PC-9 (cell line): ENCODE measurements at regions not wholly inside any gene's neighbourhood (a gene's known extent, or its start where the extent isn't known, plus 50 kb on each side); places are given as distances from the start of the nearest gene placed in this dataset.

Source experiments
- BruUV-seq: library from RNA; stranded (reverse); fragments of 400-500 nt; replicated peaks from 2 replicates; lab custom pipeline; 2021; lab: Mats Ljungman, UMichigan
- CTCF ChIA-PET: fragments of 300-600 bp; sonication (Branson Sonifier 250); formaldehyde crosslinking; loops from one replicate; lab custom pipeline; 2022; ENCODE audit warnings: antibody characterized with exemption; lab: Charles Lee
- POLR2A ChIA-PET: fragments of 300-600 bp; sonication (Branson Sonifier 250); formaldehyde crosslinking; loops from one replicate; lab custom pipeline; 2022; ENCODE audit warnings: antibody characterized with exemption; ENCODE audit not compliant: unreplicated experiment; lab: Charles Lee
- DNase-seq, 2 experiments: peaks; one replicate each; pipeline versions ENCODE4 v3.0.0 to v3.0.0-alpha.2; 2015 to 2022; ENCODE audit warnings: mixed read lengths in 1 of 2
- H2AFZ ChIP-seq: fragments of 200-600 bp; sonication (generic); 2 replicates; pipeline ENCODE4 v1.8.1; 2017; ENCODE audit warnings: antibody characterized with exemption
- H3F3A ChIP-seq: fragments of 200-600 bp; sonication (generic); 2 replicates; pipeline ENCODE4 v1.8.1; 2017; ENCODE audit warnings: antibody characterized with exemption, mild to moderate bottlenecking, low read depth; ENCODE audit not compliant: insufficient read depth
- H3K27ac ChIP-seq: fragments of 200-600 bp; sonication (generic); 2 replicates; pipeline ENCODE4 v1.6.1; 2016; ENCODE audit warnings: mixed run types
- H3K27me3 ChIP-seq: fragments of 200-600 bp; sonication (generic); 2 replicates; pipeline ENCODE4 v1.6.1; 2016; ENCODE audit warnings: low read depth, mixed run types; ENCODE audit not compliant: insufficient read depth
- H3K36me3 ChIP-seq: fragments of 200-600 bp; sonication (generic); 2 replicates; pipeline ENCODE4 v1.6.1; 2016; ENCODE audit warnings: low read depth, mixed run types
- H3K4me1 ChIP-seq: fragments of 200-600 bp; sonication (generic); replicated peaks from 2 replicates; pipeline ENCODE4 v1.6.1; 2016; ENCODE audit warnings: mixed run types; ENCODE audit not compliant: insufficient read depth
- H3K4me2 ChIP-seq: fragments of 200-600 bp; sonication (generic); 2 replicates; pipeline ENCODE4 v1.6.1; 2017; ENCODE audit warnings: mixed run types
- H3K4me3 ChIP-seq: fragments of 200-600 bp; sonication (generic); 2 replicates; pipeline ENCODE4 v1.6.1; 2016; ENCODE audit warnings: mixed run types
- H3K79me2 ChIP-seq: fragments of 200-600 bp; sonication (generic); 2 replicates; pipeline ENCODE4 v1.6.1; 2017; ENCODE audit warnings: low read depth, mixed run types
- H3K9me2 ChIP-seq: fragments of 200-600 bp; sonication (generic); 2 replicates; pipeline ENCODE4 v1.8.1; 2017; ENCODE audit warnings: mild to moderate bottlenecking; ENCODE audit not compliant: insufficient read depth
- H3K9me3 ChIP-seq: fragments of 200-600 bp; sonication (generic); 2 replicates; pipeline ENCODE4 v1.8.1; 2016; ENCODE audit warnings: low read depth; ENCODE audit not compliant: insufficient read depth
- H4K20me1 ChIP-seq: fragments of 200-600 bp; sonication (generic); 2 replicates; pipeline ENCODE4 v1.8.1; 2017; ENCODE audit not compliant: insufficient read depth
- CTCF ChIP-seq: fragments of 200-600 bp; sonication (generic); conservative IDR thresholded peaks from 2 replicates; pipeline ENCODE4 v1.6.1; 2017; ENCODE audit warnings: mixed run types, antibody characterized with exemption, mild to moderate bottlenecking, moderate library complexity
- EZH2 ChIP-seq: fragments of 200-600 bp; sonication (generic); IDR thresholded peaks from 2 replicates; pipeline ENCODE4 v1.8.0; 2017; ENCODE audit warnings: antibody characterized with exemption, low read depth
- intact Hi-C: fragments of 100-400 bp; cut with micrococcal nuclease; formaldehyde crosslinking; loops from one replicate; pipeline ENCODE4 v1.10.0; 2022; ENCODE audit not compliant: unreplicated experiment

GRCh38 chr1:234852659-234853058, 242.7 kb upstream of the IRF2BP2 start:
- H3K9me2 ChIP-seq: no peaks in the 10 kb centered on the region
- no peak overlapping the region for H3K4me2 ChIP-seq
- no peak overlapping the region for H2AFZ ChIP-seq
- CTCF ChIA-PET: no interaction called here
- TF ChIP-seq EZH2 (no peak), CTCF (no peak)
- no TSS peak for BruUV-seq
- peak overlapping the region; percentile 32; the same call in 1 of the 2 replicates for H3K27ac ChIP-seq
- H3K36me3 ChIP-seq: peaks cover 49% of the 10 kb centered on the region
- peaks cover 61% of the 10 kb centered on the region for H3F3A ChIP-seq
- no peaks in the 10 kb centered on the region for H3K9me3 ChIP-seq
- H3K4me3 ChIP-seq: no peak overlapping the region
- H3K27me3 ChIP-seq: no peaks in the 10 kb centered on the region
- intact Hi-C loops: no loop called here
- H4K20me1 ChIP-seq: peaks cover 9% of the 10 kb centered on the region; the same call in 1 of the 2 replicates
- POLR2A ChIA-PET: no interaction called here
- no peak for DNase-seq
- peaks cover 27% of the 10 kb centered on the region for H3K79me2 ChIP-seq
- H3K4me1 ChIP-seq: peaks cover 21% of the 10 kb centered on the region

GRCh38 chr1:234851450-234852438, 241.8 kb upstream of the IRF2BP2 start:
- no peaks in the 10 kb centered on the region for H3K9me3 ChIP-seq
- ChIA-PET CTCF (no interaction called here), POLR2A (interaction anchor here (0.6 kb wide), 1 partner anchor 61 kb away, joined by 3 read pairs; no protein-coding TSS in a partner anchor)
- no peak overlapping the region for H3K4me3 ChIP-seq
- no peak overlapping the region for H3K4me2 ChIP-seq
- intact Hi-C loops: no loop called here
- peaks cover 21% of the 10 kb centered on the region for H3K4me1 ChIP-seq
- H3K27me3 ChIP-seq: no peaks in the 10 kb centered on the region
- H3K27ac ChIP-seq: peak overlapping the region; percentile 32; the same call in 1 of the 2 replicates
- H4K20me1 ChIP-seq: peaks cover 8% of the 10 kb centered on the region; the same call in 1 of the 2 replicates
- H3K9me2 ChIP-seq: no peaks in the 10 kb centered on the region
- H3K36me3 ChIP-seq: peaks cover 40% of the 10 kb centered on the region
- H3F3A ChIP-seq: peaks cover 61% of the 10 kb centered on the region
- BruUV-seq: no TSS peak
- H2AFZ ChIP-seq: no peak overlapping the region
- H3K79me2 ChIP-seq: peaks cover 21% of the 10 kb centered on the region; the same call in 1 of the 2 replicates
- no peak for TF ChIP-seq CTCF
- TF ChIP-seq EZH2: no peak
- no peak for DNase-seq

GRCh38 chr1:234849832-234850231, 239.9 kb upstream of the IRF2BP2 start:
- BruUV-seq: no TSS peak
- Histone ChIP-seq H3K27me3 (no peaks in the 10 kb centered on the region), H3K36me3 (0 out of 2 replicates have a peak, but pooled peaks cover 25% of the 10 kb centered on the region), H2AFZ (no peak overlapping the region), H3K4me1 (peaks cover 21% of the 10 kb centered on the region), H3K4me3 (no peak overlapping the region), H3F3A (peaks cover 60% of the 10 kb centered on the region), H3K9me2 (no peaks in the 10 kb centered on the region), H3K27ac (no peak overlapping the region), H3K79me2 (peaks cover 8% of the 10 kb centered on the region; the same call in 1 of the 2 replicates), H3K9me3 (peaks cover 5% of the 10 kb centered on the region; the same call in 1 of the 2 replicates), H4K20me1 (no peaks in the 10 kb centered on the region), H3K4me2 (no peak overlapping the region)
- POLR2A ChIA-PET: no interaction called here
- CTCF ChIA-PET: interaction anchor here (0.6 kb wide), 1 partner anchor 9 kb away, joined by 3 read pairs; no protein-coding TSS in a partner anchor
- no peak for TF ChIP-seq CTCF
- no peak for TF ChIP-seq EZH2
- intact Hi-C loops: no loop called here
- DNase-seq: no peak
